MG63 (cell line): ENCODE measurements at regions not wholly inside any gene's neighbourhood (a gene's known extent, or its start where the extent isn't known, plus 50 kb on each side); places are given as distances from the start of the nearest gene placed in this dataset.
A peak's percentile ranks its signal among the peaks of the same experiment; 100 is the strongest.
"Not testable (repeated sequence)": the region's sequence is repeated elsewhere in the genome, so short reads cannot be mapped to it uniquely, and the experiment has no call there.

Source experiments
- DNase-seq: peaks from one replicate; pipeline ENCODE4 v3.0.0-alpha.2; 2020
- H3K27me3 ChIP-seq: fragments of 250-450 bp; sonication (Bioruptor Pico); 2 replicates; pipeline ENCODE4 v1.5.1; 2020; ENCODE audit warnings: mild to moderate bottlenecking, moderate library complexity
- H3K36me3 ChIP-seq: fragments of 250-450 bp; sonication (Bioruptor Pico); 2 replicates; pipeline ENCODE4 v1.5.1; 2020; ENCODE audit warnings: mild to moderate bottlenecking, moderate library complexity
- H3K4me3 ChIP-seq: fragments of 250-450 bp; sonication (Bioruptor Pico); 2 replicates; pipeline ENCODE4 v1.5.1; 2020; ENCODE audit warnings: mild to moderate bottlenecking, moderate library complexity
- H3K9me3 ChIP-seq: fragments of 250-450 bp; sonication (Bioruptor Pico); 2 replicates; pipeline ENCODE4 v1.5.1; 2020; ENCODE audit warnings: mild to moderate bottlenecking, moderate library complexity

- not testable (repeated sequence) for H3K36me3 ChIP-seq, H3K9me3 ChIP-seq, H3K27me3 ChIP-seq, DNase-seq, H3K4me3 ChIP-seq
Measured at GRCh38 chr1:182225755-182226154, 164.2 kb upstream of the ZNF648 start.

- H3K27me3 ChIP-seq, H3K4me3 ChIP-seq, DNase-seq, H3K36me3 ChIP-seq, H3K9me3 ChIP-seq: not testable (repeated sequence)
Measured at GRCh38 chr1:182221990-182222389, 160.5 kb upstream of the ZNF648 start.

GRCh38 chr1:182221367-182221766, 159.9 kb upstream of the ZNF648 start:
- not testable (repeated sequence) for DNase-seq, H3K4me3 ChIP-seq, H3K27me3 ChIP-seq, H3K9me3 ChIP-seq, H3K36me3 ChIP-seq

GRCh38 chr1:182217967-182218366, 156.5 kb upstream of the ZNF648 start:
- H3K36me3 ChIP-seq: no peaks in the 10 kb centered on the region
- DNase-seq: peak; percentile 25
- H3K4me3 ChIP-seq: no peak overlapping the region
- H3K9me3 ChIP-seq: 0 out of 2 replicates have a peak, but pooled peaks cover 3% of the 10 kb centered on the region
- H3K27me3 ChIP-seq: no peaks in the 10 kb centered on the region

- Histone ChIP-seq H3K9me3 (0 out of 2 replicates have a peak, but pooled peaks cover 1% of the 10 kb centered on the region), H3K27me3 (no peaks in the 10 kb centered on the region), H3K36me3 (no peaks in the 10 kb centered on the region), H3K4me3 (no peak overlapping the region)
- no peak for DNase-seq
Measured at GRCh38 chr1:182217071-182217470, 155.6 kb upstream of the ZNF648 start.

GRCh38 chr1:182215764-182216163, 154.3 kb upstream of the ZNF648 start:
- no peaks in the 10 kb centered on the region for H3K9me3 ChIP-seq
- no peaks in the 10 kb centered on the region for H3K27me3 ChIP-seq
- H3K4me3 ChIP-seq: no peak overlapping the region
- H3K36me3 ChIP-seq: no peaks in the 10 kb centered on the region
- DNase-seq: no peak

GRCh38 chr1:182213163-182213562, 151.7 kb upstream of the ZNF648 start:
- H3K4me3 ChIP-seq: no peak overlapping the region
- no peaks in the 10 kb centered on the region for H3K36me3 ChIP-seq
- no peak for DNase-seq
- no peaks in the 10 kb centered on the region for H3K27me3 ChIP-seq
- no peaks in the 10 kb centered on the region for H3K9me3 ChIP-seq

- no peak for DNase-seq
- H3K36me3 ChIP-seq: no peaks in the 10 kb centered on the region
- H3K4me3 ChIP-seq: no peak overlapping the region
- H3K9me3 ChIP-seq: no peaks in the 10 kb centered on the region
- no peaks in the 10 kb centered on the region for H3K27me3 ChIP-seq
Measured at GRCh38 chr1:182211386-182211785, 149.9 kb upstream of the ZNF648 start.

GRCh38 chr1:182210417-182210816, 148.9 kb upstream of the ZNF648 start:
- Histone ChIP-seq H3K27me3 (no peaks in the 10 kb centered on the region), H3K9me3 (no peaks in the 10 kb centered on the region), H3K4me3 (no peak overlapping the region), H3K36me3 (no peaks in the 10 kb centered on the region)
- DNase-seq: no peak

GRCh38 chr1:182207300-182207699, 145.8 kb upstream of the ZNF648 start:
- Histone ChIP-seq H3K9me3 (no peaks in the 10 kb centered on the region), H3K36me3 (no peaks in the 10 kb centered on the region), H3K4me3 (no peak overlapping the region), H3K27me3 (no peaks in the 10 kb centered on the region)
- DNase-seq: no peak

- DNase-seq: no peak
- Histone ChIP-seq H3K9me3 (no peaks in the 10 kb centered on the region), H3K36me3 (no peaks in the 10 kb centered on the region), H3K27me3 (no peaks in the 10 kb centered on the region), H3K4me3 (no peak overlapping the region)
Measured at GRCh38 chr1:182206626-182207239, 145.2 kb upstream of the ZNF648 start.

GRCh38 chr1:182205351-182206022, 144.0 kb upstream of the ZNF648 start:
- no peaks in the 10 kb centered on the region for H3K27me3 ChIP-seq
- no peak overlapping the region for H3K4me3 ChIP-seq
- H3K36me3 ChIP-seq: no peaks in the 10 kb centered on the region
- no peaks in the 10 kb centered on the region for H3K9me3 ChIP-seq
- DNase-seq: no peak

GRCh38 chr1:182203191-182203875, 141.8 kb upstream of the ZNF648 start:
- no peaks in the 10 kb centered on the region for H3K9me3 ChIP-seq
- DNase-seq: no peak
- H3K4me3 ChIP-seq: no peak overlapping the region
- H3K36me3 ChIP-seq: no peaks in the 10 kb centered on the region
- no peaks in the 10 kb centered on the region for H3K27me3 ChIP-seq

GRCh38 chr1:182201490-182201889, 140.0 kb upstream of the ZNF648 start:
- not testable (repeated sequence) for H3K27me3 ChIP-seq, DNase-seq, H3K9me3 ChIP-seq, H3K4me3 ChIP-seq, H3K36me3 ChIP-seq

- no peak for DNase-seq
- no peaks in the 10 kb centered on the region for H3K9me3 ChIP-seq
- 0 out of 2 replicates have a peak, but pooled peaks cover 2% of the 10 kb centered on the region for H3K27me3 ChIP-seq
- no peak overlapping the region for H3K4me3 ChIP-seq
- H3K36me3 ChIP-seq: no peaks in the 10 kb centered on the region
Measured at GRCh38 chr1:182200025-182200812, 138.7 kb upstream of the ZNF648 start.

GRCh38 chr1:182198006-182198605, 136.6 kb upstream of the ZNF648 start:
- Histone ChIP-seq H3K36me3 (no peaks in the 10 kb centered on the region), H3K27me3 (0 out of 2 replicates have a peak, but pooled peaks cover 2% of the 10 kb centered on the region), H3K4me3 (no peak overlapping the region), H3K9me3 (no peaks in the 10 kb centered on the region)
- DNase-seq: no peak
